ENCODE measurements at regions not wholly inside any gene's neighbourhood (a gene's known extent, or its start where the extent isn't known, plus 50 kb on each side); places are given as distances from the start of the nearest gene placed in this dataset.
"Not testable (repeated sequence)": the region's sequence is repeated elsewhere in the genome, so short reads cannot be mapped to it uniquely, and the experiment has no call there.

DNA sequence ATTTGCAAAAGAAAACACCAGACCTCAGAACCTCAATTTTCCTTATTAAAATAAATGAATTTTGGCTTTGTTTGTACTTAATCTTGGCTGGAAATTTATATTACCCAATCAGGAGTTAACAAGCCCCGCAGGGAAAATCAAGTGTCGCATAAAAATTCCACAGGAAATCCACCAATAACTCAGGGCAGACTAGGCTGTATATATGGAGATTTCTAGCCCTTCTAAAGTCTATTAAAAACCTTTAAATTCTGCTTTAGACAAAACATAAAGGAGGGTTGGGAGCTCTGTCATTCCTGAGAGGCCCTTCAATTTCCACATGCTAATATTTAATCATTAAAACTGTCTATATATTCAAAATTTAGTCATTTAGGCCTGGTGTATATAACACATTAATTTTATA, 434.7 kb downstream of the CDH11 start:
- H3K36me3 ChIP-seq (ENCODE audit: insufficient read depth, low read length), result no peaks in the 10 kb centered on the region
- no peak overlapping the region for H3K4me3 ChIP-seq (ENCODE audit: insufficient read depth, low read length)
- no peak for DNase-seq (ENCODE audit: insufficient read length, low spot score, missing footprints)
- no peaks in the 10 kb centered on the region for H3K27me3 ChIP-seq (ENCODE audit: insufficient read depth, low read length)
- no peak overlapping the region for H3K4me2 ChIP-seq (ENCODE audit: insufficient read depth, low read length)
- H3K4me1 ChIP-seq (ENCODE audit: insufficient read depth, low read length), result no peaks in the 10 kb centered on the region
- no peaks in the 10 kb centered on the region for H4K20me1 ChIP-seq (ENCODE audit: insufficient read depth, low read length)
- no peak overlapping the region for H3K27ac ChIP-seq (ENCODE audit: low read depth, low read length)
- H3K79me2 ChIP-seq (ENCODE audit: insufficient read depth, low read length), result no peaks in the 10 kb centered on the region
- no peaks in the 10 kb centered on the region for H3K9me3 ChIP-seq (ENCODE audit: low read depth, low read length)
- H2AFZ ChIP-seq (ENCODE audit: low read length), result no peak overlapping the region
- no peak for TF ChIP-seq CTCF (IDR thresholded peaks at IDR 0.05; ENCODE audit: extremely low read depth, low read depth, low read length)

DNA sequence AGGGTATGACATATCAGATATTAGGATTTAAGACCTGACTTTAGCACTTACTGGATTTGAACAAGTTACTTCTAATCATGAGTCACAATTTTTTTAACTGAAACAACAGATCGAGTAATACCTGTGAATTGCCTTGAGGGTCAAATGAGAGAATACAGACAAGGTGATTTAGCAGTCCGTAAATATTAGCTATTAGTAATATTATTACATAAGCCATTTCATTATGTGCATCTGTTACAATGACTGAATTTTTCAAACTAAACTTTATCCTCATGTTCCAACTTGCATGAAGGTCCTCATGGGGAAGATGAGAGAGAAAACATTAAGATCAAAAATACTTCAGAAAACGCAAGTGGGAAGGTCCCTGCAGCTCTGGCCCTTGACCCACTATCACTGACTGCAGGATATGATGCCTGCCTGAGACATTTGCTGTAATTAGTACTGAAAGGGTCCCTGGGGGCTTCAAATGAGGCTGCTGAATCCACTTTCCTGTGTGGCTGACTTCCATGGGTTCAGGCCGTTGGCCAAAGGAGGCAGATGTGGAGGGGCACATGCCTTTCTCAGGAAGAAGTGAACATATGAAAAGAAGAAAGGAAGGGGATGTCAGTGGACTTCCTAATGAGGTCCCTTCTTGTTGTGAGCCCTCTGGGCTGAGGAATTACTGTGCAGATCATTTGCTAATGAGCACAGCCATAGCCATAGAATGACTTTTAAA, 441.7 kb downstream of the CDH11 start:
- Histone ChIP-seq H3K4me3 (ENCODE audit: insufficient read depth, low read length) (no peak overlapping the region), H3K27me3 (ENCODE audit: insufficient read depth, low read length) (no peaks in the 10 kb centered on the region), H3K27ac (ENCODE audit: low read depth, low read length) (no peak overlapping the region)

GRCh38 chr16:64669573-64669972, 452.3 kb downstream of the CDH11 start:
- Histone ChIP-seq H3K27me3 (ENCODE audit: insufficient read depth, low read length) (no peaks in the 10 kb centered on the region), H3K4me3 (ENCODE audit: insufficient read depth, low read length) (no peak overlapping the region), H4K20me1 (ENCODE audit: insufficient read depth, low read length) (no peaks in the 10 kb centered on the region), H3K36me3 (ENCODE audit: insufficient read depth, low read length) (no peaks in the 10 kb centered on the region), H2AFZ (ENCODE audit: low read length) (no peak overlapping the region), H3K79me2 (ENCODE audit: insufficient read depth, low read length) (no peaks in the 10 kb centered on the region), H3K27ac (ENCODE audit: low read depth, low read length) (no peak overlapping the region), H3K9me3 (ENCODE audit: low read depth, low read length) (no peaks in the 10 kb centered on the region), H3K4me2 (ENCODE audit: insufficient read depth, low read length) (no peak overlapping the region), H3K4me1 (ENCODE audit: insufficient read depth, low read length) (no peaks in the 10 kb centered on the region)
- no peak for TF ChIP-seq CTCF (IDR thresholded peaks at IDR 0.05; ENCODE audit: extremely low read depth, low read depth, low read length)
- no peak for DNase-seq (ENCODE audit: insufficient read length, low spot score, missing footprints)

More for the DNA sequence above, 441.7 kb downstream of the CDH11 start:
- no peak for TF ChIP-seq CTCF (IDR thresholded peaks at IDR 0.05; ENCODE audit: extremely low read depth, low read depth, low read length)
- no peaks in the 10 kb centered on the region for H4K20me1 ChIP-seq (ENCODE audit: insufficient read depth, low read length)
- no peaks in the 10 kb centered on the region for H3K36me3 ChIP-seq (ENCODE audit: insufficient read depth, low read length)
- no peak overlapping the region for H3K4me2 ChIP-seq (ENCODE audit: insufficient read depth, low read length)
- no peaks in the 10 kb centered on the region for H3K9me3 ChIP-seq (ENCODE audit: low read depth, low read length)
- H2AFZ ChIP-seq (ENCODE audit: low read length), result no peak overlapping the region
- no peak for DNase-seq (ENCODE audit: insufficient read length, low spot score, missing footprints)
- no peaks in the 10 kb centered on the region for H3K79me2 ChIP-seq (ENCODE audit: insufficient read depth, low read length)
- H3K4me1 ChIP-seq (ENCODE audit: insufficient read depth, low read length), result no peaks in the 10 kb centered on the region

GRCh38 chr16:64667334-64667877, 454.5 kb downstream of the CDH11 start:
- no peak overlapping the region for H3K4me2 ChIP-seq (ENCODE audit: insufficient read depth, low read length)
- H2AFZ ChIP-seq (ENCODE audit: low read length), result no peak overlapping the region
- no peaks in the 10 kb centered on the region for H3K79me2 ChIP-seq (ENCODE audit: insufficient read depth, low read length)
- no peaks in the 10 kb centered on the region for H4K20me1 ChIP-seq (ENCODE audit: insufficient read depth, low read length)
- H3K4me3 ChIP-seq (ENCODE audit: insufficient read depth, low read length), result no peak overlapping the region
- DNase-seq (ENCODE audit: insufficient read length, low spot score, missing footprints), result no peak
- H3K36me3 ChIP-seq (ENCODE audit: insufficient read depth, low read length), result no peaks in the 10 kb centered on the region
- TF ChIP-seq CTCF (IDR thresholded peaks at IDR 0.05; ENCODE audit: extremely low read depth, low read depth, low read length), result no peak
- H3K9me3 ChIP-seq (ENCODE audit: low read depth, low read length), result no peaks in the 10 kb centered on the region
- no peaks in the 10 kb centered on the region for H3K27me3 ChIP-seq (ENCODE audit: insufficient read depth, low read length)
- H3K4me1 ChIP-seq (ENCODE audit: insufficient read depth, low read length), result no peaks in the 10 kb centered on the region
- H3K27ac ChIP-seq (ENCODE audit: low read depth, low read length), result no peak overlapping the region

GRCh38 chr16:64662312-64662711, 459.6 kb downstream of the CDH11 start:
- not testable (repeated sequence) for H4K20me1 ChIP-seq (ENCODE audit: insufficient read depth, low read length); DNase-seq (ENCODE audit: insufficient read length, low spot score, missing footprints); H3K4me1 ChIP-seq (ENCODE audit: insufficient read depth, low read length); H3K27ac ChIP-seq (ENCODE audit: low read depth, low read length); H3K27me3 ChIP-seq (ENCODE audit: insufficient read depth, low read length); H3K9me3 ChIP-seq (ENCODE audit: low read depth, low read length); H2AFZ ChIP-seq (ENCODE audit: low read length); H3K79me2 ChIP-seq (ENCODE audit: insufficient read depth, low read length); H3K4me2 ChIP-seq (ENCODE audit: insufficient read depth, low read length); H3K36me3 ChIP-seq (ENCODE audit: insufficient read depth, low read length); H3K4me3 ChIP-seq (ENCODE audit: insufficient read depth, low read length)

Data from osteoblast (primary cell).